ENCODE measurements at regions not wholly inside any gene's neighbourhood (a gene's known extent, or its start where the extent isn't known, plus 50 kb on each side); places are given as distances from the start of the nearest gene placed in this dataset.

- no peak for DNase-seq
Measured at GRCh38 chr2:167420211-167420610, 531.9 kb downstream of the XIRP2 start.

- no peak for DNase-seq
Measured at GRCh38 chr2:167415068-167415467, 526.8 kb downstream of the XIRP2 start.

- DNase-seq, result no peak
Measured at GRCh38 chr2:167411367-167411766, 523.1 kb downstream of the XIRP2 start.

GRCh38 chr2:167406558-167406957 lies 518.3 kb downstream of the XIRP2 start:
- DNase-seq, result no peak

GRCh38 chr2:167404627-167405284 lies 516.5 kb downstream of the XIRP2 start:
- DNase-seq, result no peak

- no peak for DNase-seq
Measured at GRCh38 chr2:167401309-167401708, 513.0 kb downstream of the XIRP2 start.

GRCh38 chr2:167400546-167400945 lies 512.3 kb downstream of the XIRP2 start:
- no peak for DNase-seq

- DNase-seq, result no peak
Measured at GRCh38 chr2:167398873-167399272, 510.6 kb downstream of the XIRP2 start.

- no peak for DNase-seq
Measured at GRCh38 chr2:167388901-167389300, 500.6 kb downstream of the XIRP2 start.

GRCh38 chr2:167388497-167388896 lies 500.2 kb downstream of the XIRP2 start:
- DNase-seq, result no peak

- DNase-seq, result no peak
Measured at GRCh38 chr2:167386694-167387093, 498.4 kb downstream of the XIRP2 start.

GRCh38 chr2:167383610-167384194 lies 495.4 kb downstream of the XIRP2 start:
- DNase-seq, result no peak

- DNase-seq, result no peak
Measured at GRCh38 chr2:167381349-167381748, 493.1 kb downstream of the XIRP2 start.

GRCh38 chr2:167380555-167380954 lies 492.3 kb downstream of the XIRP2 start:
- no peak for DNase-seq

GRCh38 chr2:167380094-167380493 lies 491.8 kb downstream of the XIRP2 start:
- DNase-seq, result no peak

- no peak for DNase-seq
Measured at GRCh38 chr2:167369083-167369482, 480.8 kb downstream of the XIRP2 start.

- DNase-seq, result no peak
Measured at GRCh38 chr2:167368371-167368770, 480.1 kb downstream of the XIRP2 start.

- no peak for DNase-seq
Measured at GRCh38 chr2:167365216-167365615, 476.9 kb downstream of the XIRP2 start.

GRCh38 chr2:167361426-167361825 lies 473.1 kb downstream of the XIRP2 start:
- DNase-seq, result no peak

- no peak for DNase-seq
Measured at GRCh38 chr2:167355821-167356220, 467.5 kb downstream of the XIRP2 start.

- no peak for DNase-seq
Measured at GRCh38 chr2:167353605-167354280, 465.5 kb downstream of the XIRP2 start.

- DNase-seq, result no peak
Measured at GRCh38 chr2:167345559-167345958, 457.3 kb downstream of the XIRP2 start.

GRCh38 chr2:167342769-167343168 lies 454.5 kb downstream of the XIRP2 start:
- DNase-seq, result no peak

- no peak for DNase-seq
Measured at GRCh38 chr2:167340322-167340721, 452.0 kb downstream of the XIRP2 start.

All from dermis blood vessel endothelial cell (primary cell).